MM.1S (cell line): ENCODE measurements at regions not wholly inside any gene's neighbourhood (a gene's known extent, or its start where the extent isn't known, plus 50 kb on each side); places are given as distances from the start of the nearest gene placed in this dataset.

Source experiments
- DNase-seq: peaks from one replicate; pipeline ENCODE4 v3.0.0-alpha.2; 2015
- H2AFZ ChIP-seq: fragments of 300-600 bp; sonication (generic); 2 replicates; pipeline ENCODE4 v1.6.0; 2016; ENCODE audit warnings: antibody characterized with exemption, low read length
- H3F3A ChIP-seq: fragments of 300-600 bp; sonication (generic); 2 replicates; pipeline ENCODE4 v1.6.1; 2016; ENCODE audit warnings: mild to moderate bottlenecking, antibody characterized with exemption, low read length, moderate library complexity, mixed read lengths; ENCODE audit not compliant: insufficient read depth
- H3K27ac ChIP-seq: fragments of 300-600 bp; sonication (generic); 2 replicates; pipeline ENCODE4 v1.5.1; 2016; ENCODE audit warnings: mild to moderate bottlenecking, low read length
- H3K27me3 ChIP-seq: fragments of 300-600 bp; sonication (generic); replicated peaks from 2 replicates; pipeline ENCODE4 v1.6.0; 2016; ENCODE audit warnings: low read length; ENCODE audit not compliant: insufficient read depth
- H3K36me3 ChIP-seq: fragments of 300-600 bp; sonication (generic); replicated peaks from 2 replicates; pipeline ENCODE4 v1.6.1; 2016; ENCODE audit warnings: mild to moderate bottlenecking, low read length, mixed read lengths; ENCODE audit not compliant: insufficient read depth
- H3K4me1 ChIP-seq: fragments of 300-600 bp; sonication (generic); 2 replicates; pipeline ENCODE4 v1.6.1; 2016; ENCODE audit warnings: low read length, mixed read lengths
- H3K4me2 ChIP-seq: fragments of 300-600 bp; sonication (generic); 2 replicates; pipeline ENCODE4 v1.6.0; 2016; ENCODE audit warnings: low read depth, low read length
- H3K4me3 ChIP-seq: fragments of 300-600 bp; sonication (generic); 2 replicates; pipeline ENCODE4 v1.5.1; 2016; ENCODE audit warnings: low read length, mixed read lengths
- H3K79me2 ChIP-seq: fragments of 300-600 bp; sonication (generic); 2 replicates; pipeline ENCODE4 v1.6.1; 2016; ENCODE audit warnings: mixed run types, low read length, mixed read lengths
- H3K9ac ChIP-seq: fragments of 300-600 bp; sonication (generic); 2 replicates; pipeline ENCODE4 v1.6.1; 2016; ENCODE audit warnings: low read length, mixed read lengths
- H3K9me2 ChIP-seq: fragments of 300-600 bp; sonication (generic); replicated peaks from 2 replicates; pipeline ENCODE4 v1.6.1; 2016; ENCODE audit warnings: mild to moderate bottlenecking, low read length, mixed read lengths; ENCODE audit not compliant: insufficient read depth
- H3K9me3 ChIP-seq: fragments of 300-600 bp; sonication (generic); replicated peaks from 2 replicates; pipeline ENCODE4 v1.6.1; 2016; ENCODE audit warnings: mild to moderate bottlenecking, low read length, mixed read lengths; ENCODE audit not compliant: insufficient read depth
- H4K20me1 ChIP-seq: fragments of 300-600 bp; sonication (generic); 2 replicates; pipeline ENCODE4 v1.6.1; 2016; ENCODE audit warnings: mild to moderate bottlenecking, low read length, moderate library complexity, mixed read lengths; ENCODE audit not compliant: insufficient read depth
- EZH2 ChIP-seq: fragments of 300-600 bp; sonication (generic); optimal IDR thresholded peaks from 2 replicates; pipeline ENCODE3; 2017; ENCODE audit warnings: low read depth, mild to moderate bottlenecking, antibody characterized with exemption, low read length, mixed read lengths
- EZH2phosphoT487 ChIP-seq: fragments of 300-600 bp; sonication (generic); IDR thresholded peaks from 2 replicates; pipeline ENCODE4 v1.6.1; 2018; ENCODE audit warnings: antibody characterized with exemption, low read length
- TF ChIP-seq, protein P1 (sequence below): fragments of 300-600 bp; sonication (generic); IDR thresholded peaks from 2 replicates; pipeline ENCODE4 v1.5.1; 2016; ENCODE audit warnings: antibody characterized with exemption, low read length, mixed read lengths

DNA sequence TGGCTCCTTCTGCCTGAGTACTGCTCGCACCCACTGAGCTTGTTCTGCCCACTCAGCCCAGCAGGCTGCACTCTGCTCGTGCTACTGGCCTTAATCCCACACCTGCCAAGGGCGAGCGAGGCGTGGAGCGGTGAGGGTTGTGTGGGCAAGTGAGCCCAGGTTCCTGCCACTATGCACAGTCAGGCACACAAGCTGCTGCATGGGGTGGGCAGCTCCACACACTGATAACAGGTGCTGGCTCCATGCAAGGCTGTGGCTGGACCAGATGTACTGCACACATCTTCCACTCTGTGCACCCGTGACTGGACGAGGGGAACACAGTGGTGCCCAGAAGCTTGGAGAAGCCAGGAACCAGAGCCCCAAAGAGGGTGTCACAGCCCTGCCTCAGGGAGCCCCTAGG lies 184.3 kb upstream of the NUDT6 start:
- H3K9ac ChIP-seq: no peak overlapping the region
- no peak overlapping the region for H3K4me3 ChIP-seq
- H2AFZ ChIP-seq: no peak overlapping the region
- no peaks in the 10 kb centered on the region for H3K9me2 ChIP-seq
- DNase-seq: no peak
- H3K9me3 ChIP-seq: no peaks in the 10 kb centered on the region
- TF ChIP-seq EZH2 (no peak), EZH2phosphoT487 (no peak)
- TF ChIP-seq, protein P1, sequence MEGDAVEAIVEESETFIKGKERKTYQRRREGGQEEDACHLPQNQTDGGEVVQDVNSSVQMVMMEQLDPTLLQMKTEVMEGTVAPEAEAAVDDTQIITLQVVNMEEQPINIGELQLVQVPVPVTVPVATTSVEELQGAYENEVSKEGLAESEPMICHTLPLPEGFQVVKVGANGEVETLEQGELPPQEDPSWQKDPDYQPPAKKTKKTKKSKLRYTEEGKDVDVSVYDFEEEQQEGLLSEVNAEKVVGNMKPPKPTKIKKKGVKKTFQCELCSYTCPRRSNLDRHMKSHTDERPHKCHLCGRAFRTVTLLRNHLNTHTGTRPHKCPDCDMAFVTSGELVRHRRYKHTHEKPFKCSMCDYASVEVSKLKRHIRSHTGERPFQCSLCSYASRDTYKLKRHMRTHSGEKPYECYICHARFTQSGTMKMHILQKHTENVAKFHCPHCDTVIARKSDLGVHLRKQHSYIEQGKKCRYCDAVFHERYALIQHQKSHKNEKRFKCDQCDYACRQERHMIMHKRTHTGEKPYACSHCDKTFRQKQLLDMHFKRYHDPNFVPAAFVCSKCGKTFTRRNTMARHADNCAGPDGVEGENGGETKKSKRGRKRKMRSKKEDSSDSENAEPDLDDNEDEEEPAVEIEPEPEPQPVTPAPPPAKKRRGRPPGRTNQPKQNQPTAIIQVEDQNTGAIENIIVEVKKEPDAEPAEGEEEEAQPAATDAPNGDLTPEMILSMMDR: no peak
- no peak overlapping the region for H3K27ac ChIP-seq
- H3K4me1 ChIP-seq: no peaks in the 10 kb centered on the region
- no peaks in the 10 kb centered on the region for H3K79me2 ChIP-seq
- no peaks in the 10 kb centered on the region for H3K36me3 ChIP-seq
- no peaks in the 10 kb centered on the region for H3F3A ChIP-seq
- H3K27me3 ChIP-seq: no peaks in the 10 kb centered on the region
- H3K4me2 ChIP-seq: no peak overlapping the region
- no peaks in the 10 kb centered on the region for H4K20me1 ChIP-seq

DNA sequence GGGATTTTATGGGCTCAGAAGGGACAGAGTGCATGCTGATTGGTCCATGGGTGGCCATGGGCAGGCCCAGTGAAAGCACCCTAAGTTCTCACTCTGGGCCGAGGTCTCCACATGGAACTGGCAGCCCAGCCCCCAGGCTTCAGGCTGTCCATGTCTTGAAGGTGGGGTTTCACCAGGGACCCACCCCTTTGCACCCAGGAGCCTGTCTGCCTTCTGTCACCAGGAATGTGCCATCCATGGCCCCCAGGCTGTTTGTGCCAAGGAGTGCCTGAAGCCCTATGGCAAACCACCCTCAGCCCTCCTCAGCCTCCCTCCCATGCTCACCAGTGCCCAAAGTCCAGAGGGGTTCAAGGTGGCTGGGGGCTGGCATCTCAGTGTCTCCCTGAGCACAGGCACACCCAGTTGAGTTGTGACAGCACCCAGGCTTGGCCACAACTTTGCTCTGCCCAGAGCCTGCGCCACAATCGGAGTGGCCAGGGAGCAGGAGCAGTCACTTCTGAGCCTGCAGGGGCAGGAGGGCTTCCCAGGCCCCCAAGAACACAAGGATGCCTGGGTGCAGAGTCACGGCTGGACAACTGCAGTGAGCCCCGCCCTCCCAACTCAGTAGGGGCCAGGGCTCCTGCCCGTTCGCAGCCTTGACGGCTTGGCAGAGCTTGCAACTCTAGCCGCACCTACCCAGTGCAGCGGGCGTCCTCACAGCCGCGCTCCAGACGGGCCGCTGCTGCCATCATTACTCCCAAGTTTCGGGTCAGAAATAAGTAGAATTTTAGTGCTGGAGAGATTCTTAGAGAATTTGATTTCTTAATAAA lies 185.3 kb upstream of the NUDT6 start:
- Histone ChIP-seq H3K9me2 (no peaks in the 10 kb centered on the region), H3F3A (no peaks in the 10 kb centered on the region), H4K20me1 (no peaks in the 10 kb centered on the region), H3K9ac (no peak overlapping the region), H3K27ac (no peak overlapping the region), H3K79me2 (no peaks in the 10 kb centered on the region), H3K4me3 (no peak overlapping the region), H3K4me2 (no peak overlapping the region), H3K4me1 (no peaks in the 10 kb centered on the region), H3K9me3 (no peaks in the 10 kb centered on the region), H3K27me3 (no peaks in the 10 kb centered on the region), H2AFZ (no peak overlapping the region), H3K36me3 (no peaks in the 10 kb centered on the region)
- DNase-seq: no peak
- no peak for TF ChIP-seq EZH2phosphoT487
- no peak for TF ChIP-seq EZH2
- TF ChIP-seq, protein P1: no peak

DNA sequence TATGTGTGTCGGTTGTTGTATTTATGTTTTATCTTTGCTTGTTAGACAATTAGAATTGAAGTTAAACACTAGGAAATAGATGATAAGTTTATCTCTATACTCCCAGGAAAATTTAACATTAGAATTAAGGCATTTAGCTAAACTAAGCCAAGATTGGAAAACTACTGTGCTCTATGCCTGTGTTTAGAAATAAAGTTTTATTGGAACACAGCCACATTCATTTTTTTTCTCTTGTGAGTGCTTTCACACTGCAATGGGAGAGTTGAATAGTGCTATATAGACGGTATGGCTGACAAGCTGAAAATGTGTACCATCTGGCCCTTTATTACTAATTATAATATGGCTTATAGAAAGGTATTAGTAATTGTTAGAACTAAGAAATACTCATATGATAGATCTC lies 186.7 kb upstream of the NUDT6 start:
- H2AFZ ChIP-seq: no peak overlapping the region
- H3K9ac ChIP-seq: no peak overlapping the region
- H3K4me2 ChIP-seq: no peak overlapping the region
- H3K36me3 ChIP-seq: no peaks in the 10 kb centered on the region
- no peak overlapping the region for H3K27ac ChIP-seq
- TF ChIP-seq, protein P1: no peak
- TF ChIP-seq EZH2phosphoT487 (no peak), EZH2 (no peak)
- no peaks in the 10 kb centered on the region for H3K9me3 ChIP-seq
- H3K27me3 ChIP-seq: no peaks in the 10 kb centered on the region
- H3K4me3 ChIP-seq: no peak overlapping the region
- no peak for DNase-seq
- no peaks in the 10 kb centered on the region for H3K79me2 ChIP-seq
- no peaks in the 10 kb centered on the region for H3K9me2 ChIP-seq
- H3K4me1 ChIP-seq: no peaks in the 10 kb centered on the region
- no peaks in the 10 kb centered on the region for H3F3A ChIP-seq
- H4K20me1 ChIP-seq: no peaks in the 10 kb centered on the region
